Loucy (cell line): ENCODE measurements at regions not wholly inside any gene's neighbourhood (a gene's known extent, or its start where the extent isn't known, plus 50 kb on each side); places are given as distances from the start of the nearest gene placed in this dataset.

Experiments used
- EZH2phosphoT487 ChIP-seq: fragments of 200-600 bp; IDR thresholded peaks from 2 replicates; pipeline ENCODE4 v1.6.1; 2018; ENCODE audit warnings: antibody characterized with exemption, mild to moderate bottlenecking, moderate library complexity, borderline replicate concordance
- TF ChIP-seq, protein P1 (sequence below): fragments of 200-600 bp; sonication (generic); conservative IDR thresholded peaks from 2 replicates; pipeline ENCODE4 v1.5.1; 2014; ENCODE audit warnings: mild to moderate bottlenecking, antibody characterized with exemption, low read length

DNA sequence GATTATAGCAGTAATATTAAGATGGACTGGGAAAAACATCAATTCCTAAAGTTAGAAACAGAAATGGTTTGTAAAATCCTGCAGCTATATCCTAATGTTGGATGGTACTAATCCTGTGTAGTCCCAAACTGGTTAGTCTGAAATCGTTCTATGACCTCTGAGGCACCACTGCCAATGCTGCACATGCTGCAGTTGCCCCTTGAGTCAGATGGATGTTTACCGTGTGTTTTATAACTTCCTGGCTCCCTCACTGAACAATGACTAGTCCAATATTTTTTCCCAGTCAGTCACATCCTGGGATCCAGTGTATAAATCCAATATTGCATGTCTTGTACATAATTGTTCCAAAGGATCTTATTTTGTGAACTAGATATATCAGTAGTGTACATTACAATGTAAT is 226.7 kb upstream of the PKDCC start:
- TF ChIP-seq, protein P1, sequence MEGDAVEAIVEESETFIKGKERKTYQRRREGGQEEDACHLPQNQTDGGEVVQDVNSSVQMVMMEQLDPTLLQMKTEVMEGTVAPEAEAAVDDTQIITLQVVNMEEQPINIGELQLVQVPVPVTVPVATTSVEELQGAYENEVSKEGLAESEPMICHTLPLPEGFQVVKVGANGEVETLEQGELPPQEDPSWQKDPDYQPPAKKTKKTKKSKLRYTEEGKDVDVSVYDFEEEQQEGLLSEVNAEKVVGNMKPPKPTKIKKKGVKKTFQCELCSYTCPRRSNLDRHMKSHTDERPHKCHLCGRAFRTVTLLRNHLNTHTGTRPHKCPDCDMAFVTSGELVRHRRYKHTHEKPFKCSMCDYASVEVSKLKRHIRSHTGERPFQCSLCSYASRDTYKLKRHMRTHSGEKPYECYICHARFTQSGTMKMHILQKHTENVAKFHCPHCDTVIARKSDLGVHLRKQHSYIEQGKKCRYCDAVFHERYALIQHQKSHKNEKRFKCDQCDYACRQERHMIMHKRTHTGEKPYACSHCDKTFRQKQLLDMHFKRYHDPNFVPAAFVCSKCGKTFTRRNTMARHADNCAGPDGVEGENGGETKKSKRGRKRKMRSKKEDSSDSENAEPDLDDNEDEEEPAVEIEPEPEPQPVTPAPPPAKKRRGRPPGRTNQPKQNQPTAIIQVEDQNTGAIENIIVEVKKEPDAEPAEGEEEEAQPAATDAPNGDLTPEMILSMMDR: no peak
- no peak for TF ChIP-seq EZH2phosphoT487
